ENCODE measurements at regions not wholly inside any gene's neighbourhood (a gene's known extent, or its start where the extent isn't known, plus 50 kb on each side); places are given as distances from the start of the nearest gene placed in this dataset.

DNA sequence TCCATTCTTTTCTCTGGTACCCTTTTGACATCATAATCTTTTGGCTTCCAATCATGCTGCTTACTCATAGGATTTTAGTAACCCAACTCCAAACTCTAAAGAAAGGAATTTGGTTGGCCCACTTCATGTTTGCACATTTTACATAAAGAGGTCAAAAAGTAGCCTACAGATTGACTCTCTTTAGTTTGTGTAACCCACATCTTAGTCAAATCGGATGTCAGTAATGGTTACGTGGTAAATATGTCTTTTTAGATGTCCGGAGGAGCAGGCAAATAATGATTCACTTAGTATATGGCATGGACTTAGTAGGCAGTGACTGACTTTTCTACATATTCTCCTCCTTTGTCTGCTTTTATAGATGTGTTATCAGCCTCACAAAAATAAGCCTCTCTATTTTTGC is 711.6 kb upstream of the FOXG1 start:
- DNase-seq: no peak

DNA sequence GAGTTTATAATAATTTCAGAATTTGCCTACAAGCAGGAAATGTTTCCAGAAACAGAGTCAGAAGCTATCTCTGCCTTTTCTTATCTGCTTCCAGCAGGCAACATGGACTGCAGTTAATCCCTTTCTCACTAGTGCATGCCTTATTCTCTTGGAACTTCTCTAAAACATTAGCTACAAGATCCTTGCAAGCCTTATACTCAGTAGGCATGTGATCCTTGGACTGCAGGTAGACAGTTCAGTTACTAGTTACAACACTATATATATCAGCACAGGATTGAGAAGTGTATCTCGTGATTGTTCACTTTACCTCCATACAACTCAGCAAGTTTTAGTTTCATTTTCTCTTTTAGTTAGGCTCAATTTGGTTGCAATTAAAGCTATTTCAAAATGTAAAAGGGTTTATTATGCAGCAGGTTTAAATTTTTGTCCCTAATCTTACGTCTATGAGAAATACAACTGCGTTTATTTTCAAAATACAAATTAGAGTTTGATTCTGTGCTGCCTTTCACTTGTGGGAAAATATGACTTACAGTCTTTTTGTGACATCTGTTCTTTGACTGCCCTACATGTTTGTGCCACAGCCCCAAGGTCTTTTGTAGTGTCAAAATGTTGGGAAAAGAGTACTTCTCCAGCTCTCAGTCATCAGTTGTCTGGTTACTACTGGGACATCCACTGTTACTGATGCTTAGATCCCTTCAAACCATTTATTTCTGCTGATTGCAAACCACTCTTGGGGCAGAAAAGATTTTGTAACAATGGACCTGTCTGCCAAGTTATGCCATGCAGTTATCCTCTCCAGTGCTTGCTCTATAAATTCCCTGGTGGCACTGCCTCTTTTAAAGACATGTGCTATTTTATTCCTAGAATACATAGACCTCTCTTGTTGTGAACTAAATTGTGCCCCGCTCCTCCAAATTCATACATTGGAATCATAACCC is 709.0 kb upstream of the FOXG1 start:
- DNase-seq: no peak

DNA sequence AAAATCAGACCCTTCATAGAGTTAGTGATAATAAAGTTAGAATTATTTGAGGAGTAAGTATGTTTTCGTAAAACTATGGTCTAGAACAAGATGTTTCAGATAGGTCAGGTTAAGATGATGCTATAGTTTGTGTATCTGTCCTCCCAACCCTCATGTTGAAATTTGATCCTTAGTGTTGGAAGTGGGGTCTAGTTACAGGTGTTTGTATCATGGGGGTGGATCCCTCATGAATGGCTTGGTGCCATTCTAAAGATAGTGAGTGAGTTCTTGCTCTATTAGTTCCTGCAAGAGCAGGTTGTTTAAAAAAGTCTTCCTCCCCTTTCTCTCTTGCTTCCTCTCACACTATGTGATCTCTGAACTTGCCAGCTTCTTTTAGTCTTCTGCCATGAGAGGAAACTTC is 707.3 kb upstream of the FOXG1 start:
- DNase-seq: no peak

DNA sequence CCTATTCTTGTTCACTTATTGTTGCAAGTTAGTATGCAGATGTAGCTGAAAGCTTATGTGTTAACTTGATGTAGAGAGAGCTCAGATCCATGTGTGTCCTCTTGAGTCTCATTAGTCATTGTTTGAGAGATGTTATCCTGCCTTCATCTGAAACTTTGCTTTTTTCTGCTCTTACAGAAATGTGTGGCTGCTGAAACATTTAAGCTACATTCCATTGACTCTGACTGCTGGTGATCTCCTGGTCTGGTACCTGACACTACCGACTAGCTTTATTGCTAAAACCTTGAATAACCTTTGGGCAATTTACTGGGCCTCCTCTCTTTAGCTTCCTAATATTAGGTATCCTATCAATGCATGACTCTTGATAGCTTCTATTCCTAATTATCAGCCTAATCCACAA is 705.6 kb upstream of the FOXG1 start:
- DNase-seq: no peak

DNA sequence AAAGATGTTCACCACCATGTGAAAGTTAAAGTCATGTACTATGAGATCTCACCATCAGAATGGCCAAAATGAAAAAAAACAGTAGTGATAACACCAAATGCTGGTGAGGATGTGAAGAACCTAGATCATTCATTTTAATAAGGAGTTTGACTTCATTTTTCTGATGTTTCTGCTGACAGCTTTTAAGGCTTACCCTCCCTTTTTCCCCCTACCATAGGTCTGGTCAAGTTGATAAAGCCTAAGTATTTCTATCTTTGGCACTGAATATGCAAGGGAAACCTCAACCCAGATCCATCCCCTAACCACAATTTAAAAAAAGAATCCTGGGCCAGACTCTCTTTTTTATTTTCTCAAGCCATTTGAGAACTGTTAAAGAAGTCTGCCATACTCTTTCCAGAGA is 689.6 kb upstream of the FOXG1 start:
- no peak for DNase-seq

DNA sequence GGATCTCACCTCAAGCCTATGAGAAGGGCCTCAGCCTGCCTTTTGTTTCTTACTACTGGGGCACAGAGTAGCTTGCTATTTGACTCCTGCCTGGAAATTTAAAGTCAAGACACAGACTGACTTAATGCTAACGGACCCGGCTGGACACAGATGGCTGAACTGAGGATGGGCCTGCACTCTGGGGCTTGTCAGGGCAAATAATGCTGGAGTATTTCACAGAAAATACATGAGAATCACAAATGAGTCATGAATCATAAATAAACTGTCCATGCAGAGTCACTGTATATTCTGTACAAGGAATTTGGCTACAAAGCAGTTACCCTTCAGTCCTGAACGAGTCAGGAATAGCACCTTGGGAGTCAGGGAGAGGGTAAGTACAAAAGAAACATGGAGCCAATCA is 683.2 kb upstream of the FOXG1 start:
- no peak for DNase-seq

DNA sequence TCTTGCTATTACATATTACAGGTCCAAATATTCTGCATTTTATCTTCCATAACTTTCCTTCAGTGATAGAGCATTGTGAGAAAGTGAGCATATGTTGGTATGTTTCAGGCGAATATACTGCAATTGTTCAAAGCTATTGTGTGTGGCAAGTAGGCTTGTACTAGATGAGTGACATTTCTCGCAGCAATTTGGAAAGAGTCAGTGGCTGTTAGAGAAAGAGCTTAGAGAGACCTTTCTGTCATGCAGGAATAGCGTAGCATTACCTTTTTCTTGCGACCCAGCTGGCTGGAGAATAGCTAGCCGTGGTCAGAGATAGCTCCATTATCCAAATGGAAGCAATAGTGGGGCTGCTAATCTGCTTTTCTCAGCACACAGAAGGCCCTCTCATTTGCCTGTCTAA is 678.5 kb upstream of the FOXG1 start:
- no peak for DNase-seq

DNA sequence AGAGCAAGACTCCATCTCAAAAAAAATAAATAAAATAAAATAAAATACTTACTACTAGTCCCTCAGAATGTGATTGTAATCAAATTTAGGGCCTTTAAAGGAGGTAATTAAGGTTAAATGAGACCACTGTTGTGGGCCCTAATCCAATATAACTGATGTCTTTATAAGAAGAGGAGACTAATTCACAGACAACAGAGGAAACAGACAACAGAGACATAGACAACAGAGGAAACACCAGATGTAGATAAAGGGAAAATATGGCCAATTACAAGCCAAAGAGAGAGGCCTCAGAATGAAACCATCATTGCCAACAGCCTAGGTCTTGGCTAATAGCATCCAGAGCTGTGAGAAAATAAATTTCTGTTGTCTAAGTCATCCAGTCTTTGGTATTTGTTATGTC is 669.0 kb upstream of the FOXG1 start:
- no peak for DNase-seq

DNA sequence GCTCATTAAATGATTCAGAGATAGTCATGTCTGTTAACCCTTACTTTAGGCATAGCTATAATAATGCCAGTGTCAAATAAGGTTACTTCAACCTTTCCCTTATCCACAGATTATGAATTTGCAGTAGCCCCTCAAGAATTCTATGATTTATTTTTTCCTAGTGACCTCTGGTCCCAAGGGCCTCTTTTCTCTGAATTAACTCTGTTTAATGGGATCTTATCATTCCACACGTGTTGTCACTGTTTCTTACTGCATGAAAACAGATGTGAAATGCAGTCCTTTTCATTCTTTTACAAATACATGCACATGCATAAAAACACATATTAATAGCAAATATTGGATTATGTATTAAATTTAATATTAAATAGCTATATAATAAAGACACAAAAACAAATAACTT is 667.7 kb upstream of the FOXG1 start:
- no peak for DNase-seq

DNA sequence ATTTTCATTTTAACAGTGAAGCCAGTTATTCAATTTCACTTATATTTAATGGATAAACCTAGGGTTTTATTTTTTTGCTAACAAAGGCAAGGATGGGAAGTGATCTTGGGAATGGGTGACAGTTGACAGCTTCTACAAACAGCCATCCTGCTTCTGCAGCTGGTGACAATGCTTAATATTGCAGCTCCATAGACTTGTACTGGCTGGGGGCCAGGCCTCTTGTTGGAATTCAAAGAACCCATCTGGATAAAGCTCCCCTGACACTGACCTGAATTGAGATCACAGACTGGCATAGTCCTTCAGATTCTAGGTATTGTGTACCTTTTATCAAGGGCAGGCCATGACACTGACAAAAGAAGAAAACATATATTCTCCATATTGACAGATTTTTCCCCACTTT is 664.6 kb upstream of the FOXG1 start:
- DNase-seq: peak; percentile 86

DNA sequence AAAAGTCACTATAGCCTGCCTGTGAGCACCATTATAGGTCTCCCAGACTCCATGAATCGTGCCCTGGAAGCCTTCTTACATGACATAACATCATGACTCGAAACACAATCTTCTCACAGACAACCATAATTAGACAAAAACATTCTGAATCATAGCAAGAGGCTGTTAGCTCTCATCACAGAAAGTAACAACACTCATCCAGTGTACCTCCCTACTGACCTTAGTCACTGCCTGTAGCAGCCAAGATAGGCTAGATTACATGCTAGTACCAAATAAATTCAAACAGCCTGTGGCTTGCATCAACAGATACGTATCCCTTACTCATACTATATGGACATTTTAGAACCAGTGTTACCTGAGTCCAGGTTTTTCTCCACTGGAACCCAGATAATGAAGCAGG is 663.8 kb upstream of the FOXG1 start:
- peak; percentile 33 for DNase-seq

DNA sequence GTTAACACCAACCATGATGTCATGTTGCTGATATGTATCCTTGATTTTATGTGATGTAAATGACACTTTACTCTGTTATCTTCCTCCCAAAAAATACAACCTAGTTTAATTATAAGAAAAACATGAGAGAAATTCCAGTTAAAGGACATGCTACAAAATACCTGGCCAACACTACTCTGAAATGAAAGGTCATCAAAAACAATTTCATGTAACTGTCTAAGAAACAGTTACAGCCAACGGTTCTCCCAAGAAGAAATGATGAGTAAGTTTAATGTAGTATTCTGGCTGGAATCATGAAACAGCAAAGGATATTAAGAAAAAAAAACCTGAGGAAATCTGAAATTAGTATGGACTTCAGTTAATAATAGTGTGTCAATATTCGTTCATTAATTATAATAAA is 653.3 kb upstream of the FOXG1 start:
- no peak for DNase-seq

DNA sequence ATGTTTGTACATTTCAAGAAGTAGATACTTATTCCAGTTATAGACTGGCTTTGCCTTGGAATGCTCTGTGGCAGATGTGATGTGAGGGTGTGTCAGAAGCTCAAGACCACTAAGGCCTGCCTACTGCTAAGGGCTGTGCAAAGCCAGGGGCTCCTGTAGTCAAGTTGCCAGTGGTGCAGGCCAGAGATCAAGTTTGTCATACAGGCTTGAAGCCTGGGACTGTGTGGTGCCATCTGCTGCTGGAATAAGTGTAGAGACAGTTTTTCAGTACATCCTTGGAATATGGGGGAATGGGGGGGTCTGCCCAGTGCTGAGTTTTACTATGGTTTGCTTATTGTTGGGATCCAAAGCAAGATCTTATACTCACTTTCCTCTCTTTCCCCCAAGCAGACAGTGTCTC is 649.9 kb upstream of the FOXG1 start:
- DNase-seq: no peak

DNA sequence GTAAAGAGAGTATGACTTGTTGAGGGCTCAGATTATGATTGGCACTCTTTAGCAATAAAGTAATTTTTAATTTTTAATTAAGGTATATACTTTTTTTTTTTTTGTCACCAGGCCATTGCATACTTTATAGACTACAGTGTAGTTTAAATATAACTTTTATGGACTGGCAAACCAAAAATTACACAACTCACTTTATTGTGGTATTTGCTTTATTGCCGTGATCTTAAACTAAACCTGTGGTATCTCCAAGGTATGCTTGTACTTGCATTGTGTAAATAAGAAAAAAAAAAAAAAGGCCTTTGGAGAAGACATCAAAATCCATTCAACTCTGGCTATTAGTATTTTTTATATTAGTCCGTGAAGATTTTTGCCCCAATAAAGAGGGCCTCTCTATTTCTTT is 646.7 kb upstream of the FOXG1 start:
- DNase-seq: no peak

DNA sequence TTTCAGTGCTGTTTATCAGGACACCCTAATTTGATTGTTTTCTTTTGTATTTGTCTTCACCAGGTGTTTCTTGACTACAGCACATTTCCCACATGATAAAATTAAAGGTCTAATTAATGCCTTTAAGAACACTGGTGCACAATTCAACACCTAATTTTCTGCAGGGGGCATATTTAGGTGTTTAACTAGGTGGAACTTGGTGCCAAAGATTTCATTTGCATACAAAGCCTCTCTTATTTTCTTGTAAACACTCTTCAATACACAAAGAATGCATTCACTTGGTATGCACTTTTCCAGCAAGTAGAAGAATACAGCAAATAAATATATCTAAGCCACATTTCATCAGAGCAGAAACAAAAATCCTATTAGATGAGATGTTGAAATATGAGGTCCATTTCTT is 646.2 kb upstream of the FOXG1 start:
- no peak for DNase-seq

DNA sequence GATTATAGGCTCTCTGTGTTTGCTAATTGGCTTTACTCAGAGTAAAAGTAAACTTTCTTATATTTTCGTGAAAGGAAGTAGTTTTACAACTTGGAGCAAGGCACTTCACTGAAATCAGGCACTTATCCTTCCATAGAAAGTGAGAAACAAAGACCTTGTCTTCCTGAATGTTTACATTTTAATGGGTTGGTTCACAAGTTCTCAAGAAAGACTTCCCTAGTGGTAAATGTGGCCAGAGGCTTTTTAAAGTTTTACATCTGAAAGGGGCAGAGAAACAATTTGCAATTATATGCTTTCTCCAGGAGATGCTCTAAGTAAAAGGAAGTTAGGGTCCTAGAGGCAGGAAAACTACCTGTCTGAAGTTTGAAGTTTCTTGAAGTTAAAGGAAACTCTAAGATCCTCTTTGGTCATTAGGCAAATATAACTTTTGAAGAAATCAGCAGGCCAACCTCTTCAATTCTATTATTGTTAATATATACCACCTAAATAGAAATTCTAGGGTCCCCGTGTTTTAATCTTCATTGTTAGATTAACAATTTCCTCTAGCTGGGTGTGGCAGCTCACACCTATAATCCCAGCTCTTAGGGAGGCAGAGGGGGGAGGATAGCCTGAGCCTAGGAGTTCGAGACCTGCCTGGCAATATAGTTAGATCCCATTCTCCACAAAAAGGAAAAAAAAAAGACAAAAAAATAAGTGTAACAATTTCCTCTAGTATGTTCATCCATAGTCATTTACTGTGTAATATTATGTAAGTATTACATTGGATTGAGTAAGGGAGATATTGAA is 644.9 kb upstream of the FOXG1 start:
- no peak for DNase-seq

DNA sequence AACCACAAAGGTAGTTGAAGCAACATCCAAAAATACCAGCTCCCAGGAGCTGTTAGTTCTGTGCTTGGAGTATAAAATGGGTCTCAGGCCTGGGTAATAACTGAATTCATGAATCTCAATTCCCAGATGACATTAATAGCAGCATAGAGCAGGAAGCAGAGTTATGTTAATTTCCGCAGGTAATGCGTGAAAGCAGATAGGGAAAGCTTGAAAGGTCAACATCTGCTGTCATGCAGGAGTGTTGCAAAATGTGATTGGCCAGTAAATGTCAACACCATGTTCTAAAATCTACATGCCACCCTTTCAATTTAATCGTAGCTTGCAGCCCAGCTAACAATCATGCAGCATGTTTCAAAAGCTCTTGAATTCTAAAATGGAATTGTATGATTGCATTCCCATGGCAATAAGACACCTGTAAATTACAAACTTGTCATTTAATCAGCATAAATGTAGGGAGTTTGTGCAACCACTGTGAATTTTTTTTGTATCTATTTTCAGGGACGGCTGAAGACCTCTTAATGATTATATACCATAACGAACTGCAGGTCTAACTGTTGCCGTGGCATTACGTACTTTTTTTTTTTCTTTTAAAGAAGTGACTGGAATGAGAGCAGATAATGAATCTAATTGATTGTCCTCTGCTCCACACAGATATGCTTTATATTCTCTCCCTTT is 635.8 kb upstream of the FOXG1 start:
- DNase-seq: no peak

DNA sequence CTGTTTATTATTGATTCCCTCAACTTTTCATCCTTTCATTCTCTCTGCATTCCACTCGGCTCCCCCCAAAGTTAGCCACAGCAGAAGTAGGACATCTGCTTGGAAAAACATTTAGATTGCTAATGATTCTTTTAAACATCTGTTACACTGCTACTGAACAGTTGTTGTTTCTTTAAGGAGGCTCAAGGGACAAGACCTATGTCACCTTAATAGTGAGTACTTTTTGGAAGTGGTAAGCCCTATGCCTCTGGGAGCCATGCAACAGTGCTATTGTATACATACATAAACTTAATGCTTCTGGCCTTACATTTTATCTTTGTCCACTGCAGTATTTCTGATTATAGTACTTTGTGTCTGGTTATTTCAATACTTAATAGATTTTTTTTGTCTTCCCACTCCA is 628.2 kb upstream of the FOXG1 start:
- no peak for DNase-seq

DNA sequence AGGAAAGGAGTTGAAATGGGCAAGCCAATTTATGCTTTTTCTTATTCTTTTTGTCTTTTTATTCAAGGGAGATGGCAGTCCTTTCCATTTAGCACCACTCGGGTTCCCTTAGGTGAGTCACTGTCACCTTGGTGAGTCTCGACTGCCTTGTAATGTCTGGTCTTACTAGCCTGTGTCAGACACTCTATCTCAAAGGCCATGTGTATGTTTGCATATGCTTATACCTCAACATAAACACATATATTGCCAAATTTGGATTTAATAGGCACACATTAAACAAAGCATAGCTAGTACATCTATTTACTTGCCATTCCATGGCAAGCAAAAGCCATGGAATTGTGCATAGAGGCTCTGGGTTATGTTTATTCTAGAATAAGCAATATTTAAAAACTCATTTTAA is 624.9 kb upstream of the FOXG1 start:
- no peak for DNase-seq

DNA sequence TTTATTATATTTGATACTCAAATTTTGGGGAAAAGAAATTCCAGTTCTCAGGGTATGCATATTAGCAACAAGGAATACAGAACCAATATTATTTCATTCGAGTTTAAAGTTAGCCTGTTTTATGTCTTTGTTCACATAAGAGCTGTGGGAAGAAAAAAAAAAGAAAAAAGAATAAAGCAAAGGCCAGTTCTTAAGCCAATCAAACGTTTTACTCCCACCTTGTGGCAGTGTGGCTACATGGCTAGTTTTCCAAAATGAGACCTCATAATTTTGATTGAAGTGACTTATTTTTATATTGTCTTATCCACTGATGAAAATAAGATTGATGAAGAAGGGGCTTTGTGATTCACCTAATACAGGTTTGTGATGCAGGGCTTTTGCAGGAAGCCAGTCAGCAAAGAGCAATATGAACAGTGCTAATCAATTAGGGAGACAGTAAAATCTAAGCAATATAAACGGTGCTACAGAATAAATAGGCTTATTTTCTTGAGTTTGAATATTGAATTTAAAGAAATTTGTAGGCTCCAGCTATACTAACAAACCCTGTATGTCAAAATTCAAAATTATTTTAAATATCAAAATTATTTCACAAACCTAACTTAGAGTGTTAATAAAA is 624.1 kb upstream of the FOXG1 start:
- peak; percentile 69 for DNase-seq

DNA sequence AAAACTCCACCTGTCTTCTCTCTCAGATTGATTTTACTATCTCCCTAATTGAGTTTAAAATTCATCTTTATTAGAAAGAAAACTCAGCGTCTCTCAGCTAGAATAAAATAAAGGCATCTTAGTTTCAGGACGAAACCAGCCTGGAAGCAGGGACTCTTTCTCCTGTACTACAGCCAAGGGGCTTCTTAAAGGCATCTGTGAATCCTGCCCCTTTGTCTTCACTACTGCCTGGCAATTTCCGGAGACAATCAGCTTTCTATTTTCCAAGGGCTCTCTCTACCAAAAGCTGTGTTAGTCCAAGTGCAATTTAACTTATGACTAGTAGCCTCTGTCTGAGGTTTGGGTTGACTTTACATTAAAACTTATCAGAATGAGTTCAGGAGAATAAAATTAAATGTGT is 623.3 kb upstream of the FOXG1 start:
- no peak for DNase-seq

DNA sequence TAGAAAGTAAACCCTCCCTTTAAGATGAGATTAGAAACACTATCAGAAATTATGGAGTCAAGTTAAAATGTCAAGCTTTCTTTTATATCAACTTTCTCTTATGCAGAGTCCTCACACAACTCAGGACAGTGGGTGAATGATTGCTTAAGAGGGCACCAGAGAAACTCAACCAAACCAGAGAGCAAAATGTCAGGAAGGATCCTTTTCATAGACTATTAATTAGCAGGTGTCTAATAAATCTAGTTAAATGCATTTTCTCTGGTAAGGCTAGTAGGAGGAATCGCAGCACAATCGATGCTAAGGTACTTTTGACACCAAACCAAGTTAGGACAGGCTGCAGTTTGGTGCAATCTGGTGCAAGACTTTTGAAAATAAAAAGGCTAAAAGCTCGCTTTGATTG is 614.7 kb upstream of the FOXG1 start:
- DNase-seq: no peak

DNA sequence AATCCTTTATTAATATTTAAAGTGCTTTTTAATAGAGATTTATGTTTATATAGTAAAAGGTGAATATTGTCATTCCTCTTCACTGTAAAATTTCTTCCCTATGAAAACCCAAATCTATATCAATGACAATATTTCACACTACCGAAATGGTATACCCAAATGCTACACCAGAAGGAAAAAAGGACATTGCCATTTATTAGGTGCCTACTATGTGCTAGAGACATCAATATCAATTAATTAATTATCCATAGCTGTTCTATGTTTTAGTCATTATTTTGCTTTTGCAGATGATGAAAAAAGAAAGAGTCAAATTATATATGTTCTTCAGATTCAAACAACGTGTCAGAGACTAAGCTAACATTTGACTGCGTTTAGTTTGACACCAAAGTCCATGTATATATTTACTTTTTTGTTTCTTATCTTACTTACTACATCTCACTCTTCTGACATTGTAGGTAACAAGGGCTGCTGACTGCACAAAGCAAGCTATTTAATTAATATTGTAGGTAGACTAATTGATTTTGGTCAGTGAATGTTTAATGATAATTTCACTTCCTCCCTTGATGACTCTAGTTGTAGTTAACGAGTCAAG is 614.0 kb upstream of the FOXG1 start:
- DNase-seq: no peak
